Lower leg skin (tissue), 4 donors: ENCODE measurements at regions not wholly inside any gene's neighbourhood (a gene's known extent, or its start where the extent isn't known, plus 50 kb on each side); places are given as distances from the start of the nearest gene placed in this dataset.

Source experiments
- DNase-seq, 2 donors: peaks; one replicate each; pipeline ENCODE4 v3.0.0-alpha.2; 2019; ENCODE audit warnings: low spot score in 2 of 2
- H3K4me3 ChIP-seq: fragments of 200-600 bp; sonication (generic); 2 replicates; pipeline ENCODE4 v1.5.1; 2017; ENCODE audit warnings: mild to moderate bottlenecking, low read depth; ENCODE audit not compliant: poor library complexity, severe bottlenecking
- CTCF ChIP-seq, 3 donors: fragments of 450-650 bp; IDR thresholded peaks; one replicate each; pipeline ENCODE4 v1.5.1; 2016; ENCODE audit warnings: antibody characterized with exemption in 3 of 3, mild to moderate bottlenecking in 3 of 3, moderate library complexity in 2 of 3
- POLR2A ChIP-seq, 2 donors: fragments of 450-650 bp; IDR thresholded peaks; one replicate each; pipeline ENCODE4 v1.6.1; 2016 to 2017; ENCODE audit warnings: antibody characterized with exemption in 2 of 2, mild to moderate bottlenecking in 1 of 2, moderate library complexity in 1 of 2
- WGBS, 2 donors: methylation state at CpG; one replicate each; pipeline ENCODE4 v1.1.5; 2018; 5-methylcytosine and 5-hydroxymethylcytosine counted together
- intact Hi-C: fragments of 100-400 bp; cut with DNase I; formaldehyde crosslinking; loops from one replicate; pipeline ENCODE4 v1.15.0; 2023; ENCODE audit warnings: low total_unique reads

GRCh38 chr1:232403017-232403714 lies 226.8 kb downstream of the SIPA1L2 start:
- WGBS, 2 donors: 98 to 99% methylated on average over 9 of the region's 9 CpGs
- no peak for TF ChIP-seq CTCF (IDR thresholded peaks at IDR 0.05)
- no peak overlapping the region for H3K4me3 ChIP-seq
- no peak for DNase-seq
- intact Hi-C loops: no loop called here

GRCh38 chr1:232398823-232399222 lies 231.1 kb downstream of the SIPA1L2 start:
- TF ChIP-seq POLR2A (IDR thresholded peaks at IDR 0.05) (no peak), CTCF (IDR thresholded peaks at IDR 0.05) (no peak)
- intact Hi-C loops: no loop called here
- 94 to 96% methylated on average over 12 of the region's 12 CpGs for WGBS, 2 donors
- DNase-seq: no peak
- H3K4me3 ChIP-seq: no peak overlapping the region

DNA sequence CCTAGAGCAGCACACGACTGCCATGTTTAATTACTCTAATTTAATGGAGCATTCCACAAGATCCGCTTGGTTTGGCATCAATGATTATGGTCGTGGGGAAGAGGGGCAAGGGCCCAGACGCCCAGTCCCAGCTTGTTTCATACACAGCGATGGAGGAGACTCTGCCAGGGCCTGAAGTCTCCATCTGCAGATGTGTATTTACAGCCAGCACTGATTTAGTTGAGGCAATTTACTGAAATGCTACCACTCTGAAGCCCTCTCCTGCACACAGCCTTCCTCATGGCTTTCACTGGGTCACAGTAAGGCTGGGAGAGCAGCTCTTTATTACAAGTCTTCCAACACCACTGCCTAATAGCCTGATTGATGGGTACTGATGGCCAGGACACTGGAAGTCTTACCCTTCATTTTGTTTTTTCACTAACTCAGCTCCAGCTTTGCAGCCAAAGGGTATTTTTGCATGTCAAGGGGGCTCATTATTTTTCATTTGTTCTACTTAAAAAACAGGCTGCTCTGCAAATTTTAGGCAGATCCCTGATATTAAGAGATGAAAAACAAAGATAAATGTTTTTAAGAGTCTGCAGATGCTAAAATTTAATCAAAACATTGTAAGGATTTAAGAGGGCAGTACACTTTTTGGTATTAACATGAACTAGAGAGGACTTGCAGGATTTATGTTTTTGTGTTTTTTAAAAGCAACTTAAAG lies 236.3 kb downstream of the SIPA1L2 start:
- intact Hi-C loops: no loop called here
- no peak overlapping the region for H3K4me3 ChIP-seq
- DNase-seq: no peak
- 71 to 72% methylated on average over 5 of the region's 5 CpGs for WGBS, 2 donors
- no peak for TF ChIP-seq CTCF (IDR thresholded peaks at IDR 0.05)
- TF ChIP-seq POLR2A (IDR thresholded peaks at IDR 0.05): no peak

- no peak overlapping the region for H3K4me3 ChIP-seq
- WGBS, 2 donors: 64 to 69% methylated on average over 4 of the region's 4 CpGs
- DNase-seq: no peak
- intact Hi-C loops: no loop called here
- no peak for TF ChIP-seq CTCF (IDR thresholded peaks at IDR 0.05)
- TF ChIP-seq POLR2A (IDR thresholded peaks at IDR 0.05): no peak
Observed at GRCh38 chr1:232393010-232393409, 236.9 kb downstream of the SIPA1L2 start.

GRCh38 chr1:232390590-232390989 lies 239.3 kb downstream of the SIPA1L2 start:
- H3K4me3 ChIP-seq: no peak overlapping the region
- intact Hi-C loops: no loop called here
- no peak for DNase-seq
- TF ChIP-seq POLR2A (IDR thresholded peaks at IDR 0.05): no peak
- TF ChIP-seq CTCF (IDR thresholded peaks at IDR 0.05): no peak
- 61 to 71% methylated on average over 3 of the region's 3 CpGs for WGBS, 2 donors
